Ishikawa (cell line): ENCODE measurements at regions not wholly inside any gene's neighbourhood (a gene's known extent, or its start where the extent isn't known, plus 50 kb on each side); places are given as distances from the start of the nearest gene placed in this dataset.

Experiments
- CEBPB ChIP-seq: IDR thresholded peaks from 2 replicates; pipeline ENCODE4 v1.6.1; 2012
- NFIC ChIP-seq: IDR thresholded peaks from 2 replicates; pipeline ENCODE4 v1.6.1; 2012

DNA sequence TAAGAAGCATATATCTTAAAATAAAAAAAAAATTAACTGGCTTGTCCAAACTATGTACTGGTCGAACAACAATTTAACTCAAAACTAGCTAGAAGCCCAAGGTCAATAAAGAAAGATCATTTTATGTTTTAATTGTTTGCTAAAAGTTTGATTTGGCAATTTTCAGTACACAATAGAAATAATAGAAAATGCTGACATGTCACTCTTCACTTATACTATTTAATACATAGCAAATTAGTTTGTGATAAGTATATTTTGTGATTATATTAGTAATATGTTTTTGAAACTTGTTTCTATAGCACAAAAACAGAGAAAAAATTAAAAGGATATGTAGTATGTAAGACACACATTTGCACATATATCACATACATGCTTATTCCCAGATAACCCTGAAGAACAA is 1938.6 kb upstream of the PIK3C3 start:
- no peak for TF ChIP-seq NFIC
- TF ChIP-seq CEBPB: no peak
